GM04504 (cell line): ENCODE measurements at regions not wholly inside any gene's neighbourhood (a gene's known extent, or its start where the extent isn't known, plus 50 kb on each side); places are given as distances from the start of the nearest gene placed in this dataset.
"Not testable (repeated sequence)": the region's sequence is repeated elsewhere in the genome, so short reads cannot be mapped to it uniquely, and the experiment has no call there.

ENCODE experiments used
- DNase-seq: peaks from one replicate; pipeline ENCODE4 v3.0.0-alpha.2; 2012; ENCODE audit warnings: low read depth

DNA sequence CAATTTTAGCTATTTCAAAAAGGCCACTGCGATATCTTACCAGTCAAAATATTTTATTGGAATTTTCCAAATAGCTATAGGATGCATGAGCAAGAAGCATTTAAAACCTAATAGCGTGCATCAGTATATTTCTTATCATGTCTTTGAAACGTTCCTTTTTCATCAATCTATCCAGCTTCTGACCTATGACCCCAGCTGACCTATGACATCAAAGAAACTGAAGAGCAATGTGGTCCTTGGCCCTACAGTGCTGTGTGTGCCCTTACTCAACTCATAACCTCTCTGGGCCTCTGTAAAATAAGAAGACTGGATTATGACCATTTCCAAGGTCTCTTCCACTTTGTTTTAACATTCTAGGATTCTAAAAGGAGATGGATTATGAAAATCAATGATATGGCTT, 118.2 kb downstream of the ZNF22 start:
- no peak for DNase-seq

DNA sequence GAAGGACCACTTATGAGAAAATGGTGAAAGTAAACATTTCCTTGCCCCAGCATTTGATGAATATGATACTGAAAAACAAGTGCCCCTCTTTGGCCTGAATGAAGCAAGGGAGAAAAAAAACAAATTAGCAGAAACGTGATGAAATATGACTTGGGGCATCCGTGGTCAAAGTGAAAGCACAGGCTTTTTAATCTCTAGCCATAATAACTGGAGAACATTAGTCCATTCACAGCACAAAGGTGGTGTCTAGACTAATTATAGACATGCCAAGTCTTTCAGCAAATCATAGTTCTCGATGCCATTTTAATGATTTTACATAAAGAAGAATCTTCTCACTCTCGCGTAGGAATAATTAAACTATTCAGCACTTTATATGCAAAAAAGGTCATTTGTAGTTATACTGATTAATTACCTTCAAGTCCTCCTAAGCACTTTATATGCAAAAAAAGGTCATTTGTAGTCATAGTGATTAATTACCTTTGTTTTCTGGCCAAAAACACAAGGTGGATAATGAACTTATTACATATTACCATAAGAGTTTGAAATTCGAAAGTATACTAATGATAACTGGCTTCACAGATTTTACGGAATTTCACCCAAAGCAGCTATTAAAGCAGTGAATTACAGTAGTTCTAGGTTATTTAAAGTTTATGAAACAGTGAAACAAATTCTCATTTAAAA, 121.6 kb downstream of the ZNF22 start:
- DNase-seq = not testable (repeated sequence)

DNA sequence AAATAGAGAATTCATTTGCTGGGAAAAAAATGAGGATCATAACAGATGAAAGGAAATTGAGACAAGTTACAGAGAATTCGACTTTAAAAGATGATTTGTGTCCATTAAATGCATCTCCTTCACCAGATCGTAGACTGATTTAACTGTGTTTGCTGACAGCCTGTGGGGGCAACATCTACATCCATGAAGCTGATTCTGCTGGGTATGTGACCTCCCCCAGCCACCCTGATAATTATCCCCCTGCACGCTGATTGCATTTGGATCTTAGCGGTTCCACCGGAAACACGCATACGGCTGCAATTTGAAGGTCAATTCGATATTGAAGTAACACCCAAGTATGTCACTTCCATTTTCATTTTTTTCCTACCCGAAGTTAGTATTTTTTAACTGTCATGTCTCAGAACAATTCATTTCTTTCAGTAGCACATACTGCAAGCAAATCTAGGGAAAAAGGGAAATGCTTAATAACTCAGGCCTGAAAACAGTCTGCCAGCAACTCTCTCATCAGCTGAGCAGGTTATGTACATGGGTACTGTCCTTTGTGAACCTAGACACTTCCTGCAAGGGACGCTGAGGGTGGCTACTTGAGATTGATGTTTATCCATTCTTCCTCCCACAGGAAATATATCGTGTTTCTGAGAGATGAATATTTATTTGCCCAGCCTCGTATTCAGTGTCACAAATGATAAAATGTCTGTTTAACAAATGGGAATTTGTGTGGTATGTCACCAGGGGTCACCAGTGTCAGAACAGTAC, 134.9 kb downstream of the ZNF22 start:
- DNase-seq = no peak

DNA sequence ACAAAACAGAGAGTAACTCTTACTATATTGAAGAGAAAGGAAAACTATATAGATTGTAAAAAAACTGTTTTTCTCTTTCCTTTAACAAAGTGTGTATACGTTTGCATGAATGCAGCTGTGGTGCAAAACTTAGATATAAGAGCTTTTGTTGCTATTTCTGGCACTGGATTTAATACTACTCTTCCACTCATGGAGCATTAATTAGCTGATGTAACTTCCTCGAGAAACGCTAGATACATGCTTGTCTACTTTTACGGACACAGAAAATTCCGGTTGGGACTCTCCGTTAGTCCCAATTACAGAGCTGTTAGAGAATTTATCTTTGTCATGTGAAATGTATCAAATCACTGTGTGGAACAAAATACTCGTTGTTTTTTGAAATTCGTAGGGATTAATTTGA, 135.5 kb downstream of the ZNF22 start:
- no peak for DNase-seq

DNA sequence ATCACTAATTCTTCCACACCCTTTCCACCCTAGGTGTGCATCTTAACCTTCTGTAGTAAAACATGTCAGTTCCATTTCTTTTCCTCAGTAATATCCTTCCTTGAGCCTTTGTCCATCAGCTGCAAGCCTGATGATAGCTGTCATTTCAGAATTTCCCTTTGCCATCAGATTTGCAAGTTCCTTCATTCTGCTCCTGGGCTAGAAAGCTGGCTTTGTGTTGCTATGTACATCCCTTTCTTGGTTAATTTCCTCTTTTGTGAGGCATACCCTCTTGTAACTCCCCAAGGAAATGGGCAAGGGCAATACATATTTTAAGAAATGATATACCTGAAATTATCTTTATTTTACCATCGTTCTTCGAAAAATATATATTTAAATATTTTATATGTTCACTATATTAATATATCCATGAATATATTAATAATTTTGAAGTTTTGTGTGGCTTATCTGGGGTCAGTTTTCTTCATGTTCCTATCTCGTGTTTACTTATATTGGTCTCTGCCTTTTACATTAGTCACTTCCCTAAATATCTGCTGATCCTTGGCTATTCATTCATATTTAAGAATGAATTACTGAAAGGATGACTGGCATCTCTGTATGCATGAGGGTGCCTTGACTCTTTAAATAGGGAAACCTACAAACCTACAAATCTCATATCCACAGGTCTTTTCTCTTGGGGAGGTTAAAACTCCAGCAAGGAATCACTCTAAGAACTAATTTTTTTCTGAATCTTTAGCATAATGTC, 143.8 kb downstream of the ZNF22 start:
- DNase-seq = no peak

DNA sequence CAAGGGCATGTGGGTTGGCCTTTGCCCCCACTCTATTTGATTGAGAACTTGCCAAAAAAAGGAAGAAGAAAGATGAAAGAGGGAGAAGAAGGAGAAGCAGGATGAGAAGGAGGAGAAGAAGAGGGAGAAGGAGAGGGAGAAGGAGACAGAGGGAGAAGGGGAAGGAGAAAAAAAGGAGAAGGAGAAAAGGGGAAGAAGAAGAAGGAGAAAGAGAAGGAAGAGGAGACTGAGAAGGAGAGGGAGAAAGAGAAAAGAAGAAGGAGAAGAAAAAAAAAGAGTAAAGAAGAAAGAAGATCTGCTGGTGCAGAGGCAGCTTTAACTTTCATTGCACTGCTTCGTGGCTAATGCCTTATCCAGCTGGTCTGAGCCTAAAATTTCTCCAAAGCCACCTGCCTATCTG, 144.4 kb downstream of the ZNF22 start:
- DNase-seq = not testable (repeated sequence)

DNA sequence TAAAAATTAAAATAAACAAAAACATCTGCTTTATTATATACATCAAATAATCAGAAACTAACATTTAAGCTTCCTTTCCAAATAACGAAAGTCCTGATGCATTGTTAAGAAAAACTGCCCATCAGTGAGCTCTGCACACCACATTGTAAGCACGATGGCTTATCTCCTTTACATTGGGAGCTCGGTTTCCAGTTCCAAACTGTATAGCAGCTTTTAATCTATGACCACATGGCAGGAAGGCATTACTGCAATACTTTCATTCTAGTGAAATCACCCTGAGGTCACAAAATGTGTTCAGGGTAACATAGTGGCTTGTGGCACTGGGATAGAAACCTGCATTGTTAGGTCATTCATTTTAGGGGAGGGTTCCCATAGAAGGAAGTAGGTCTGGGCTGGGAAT, 146.3 kb downstream of the ZNF22 start:
- no peak for DNase-seq

DNA sequence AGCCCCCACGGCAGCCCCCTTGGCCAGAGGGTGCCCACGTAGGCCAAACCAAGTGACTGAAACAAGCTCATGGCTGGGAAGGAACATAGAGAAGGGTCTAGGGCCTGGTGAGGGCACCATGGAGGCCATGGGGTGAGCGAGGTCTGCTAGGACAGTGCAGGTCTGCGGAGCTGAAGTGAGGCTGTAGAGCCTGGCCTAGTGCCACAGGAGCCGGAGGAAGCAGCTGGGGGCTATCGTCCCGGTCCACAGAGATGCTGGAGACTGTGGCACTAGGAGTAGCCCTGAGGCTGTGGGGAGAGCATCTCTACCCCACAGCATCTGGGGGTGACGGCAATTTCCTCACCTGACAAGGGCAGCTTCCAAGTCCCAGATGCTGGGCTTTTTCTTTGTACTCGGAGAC, 150.3 kb downstream of the ZNF22 start:
- DNase-seq = no peak

DNA sequence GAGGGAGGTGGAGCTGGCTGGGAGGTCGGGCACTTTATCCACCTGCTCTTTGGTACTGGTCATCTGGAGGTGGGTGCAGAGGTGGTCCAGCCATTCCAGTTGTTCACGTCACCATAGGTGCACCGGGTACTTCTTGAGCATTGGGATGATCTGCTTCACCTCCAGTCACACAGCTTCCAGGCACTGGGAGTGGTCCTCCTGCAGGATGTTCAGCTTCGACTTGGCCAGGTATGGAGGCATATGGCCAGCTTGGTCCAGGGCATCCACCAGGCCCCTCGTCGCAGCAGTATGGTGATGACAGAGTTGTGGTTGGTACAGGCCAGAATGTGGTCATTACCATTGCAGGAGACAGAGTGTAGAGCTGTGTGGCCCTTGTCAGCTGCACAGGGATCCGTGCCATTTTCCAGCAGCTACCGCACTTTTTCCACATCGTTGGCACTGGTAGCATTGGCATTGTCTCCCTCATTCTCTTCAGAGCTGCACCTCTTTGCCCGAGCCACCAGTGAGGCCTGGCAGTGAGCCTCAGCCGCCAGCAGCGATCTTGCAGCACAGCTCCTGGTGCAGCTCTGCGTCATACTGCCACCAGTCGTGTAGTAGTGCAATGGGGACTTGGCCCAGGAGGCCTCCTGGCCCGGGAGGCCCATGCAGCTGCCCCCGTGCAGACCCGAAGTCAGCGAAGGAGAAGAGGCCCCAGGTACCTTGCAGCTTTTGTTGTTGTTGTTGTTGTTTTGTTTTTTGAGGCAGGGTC, 150.9 kb downstream of the ZNF22 start:
- no peak for DNase-seq

DNA sequence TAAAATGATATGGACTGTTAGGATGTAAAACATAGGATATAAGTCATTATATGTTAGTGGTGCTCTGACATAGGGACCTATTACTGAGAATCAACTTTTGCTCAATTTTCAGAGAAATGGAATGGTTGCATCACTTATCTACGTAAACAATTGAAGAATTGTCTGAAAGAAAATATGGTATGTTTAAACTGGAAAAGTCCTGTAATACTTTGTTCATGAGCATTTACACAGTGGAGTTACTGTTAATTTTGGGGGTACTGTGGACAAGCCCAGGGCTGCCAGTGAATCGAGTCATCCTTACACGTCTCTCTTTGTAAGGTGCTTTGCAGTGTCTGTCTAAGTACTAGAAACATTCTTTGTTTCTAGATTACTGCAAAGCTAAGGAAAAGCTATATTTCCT, 152.0 kb downstream of the ZNF22 start:
- DNase-seq = no peak

DNA sequence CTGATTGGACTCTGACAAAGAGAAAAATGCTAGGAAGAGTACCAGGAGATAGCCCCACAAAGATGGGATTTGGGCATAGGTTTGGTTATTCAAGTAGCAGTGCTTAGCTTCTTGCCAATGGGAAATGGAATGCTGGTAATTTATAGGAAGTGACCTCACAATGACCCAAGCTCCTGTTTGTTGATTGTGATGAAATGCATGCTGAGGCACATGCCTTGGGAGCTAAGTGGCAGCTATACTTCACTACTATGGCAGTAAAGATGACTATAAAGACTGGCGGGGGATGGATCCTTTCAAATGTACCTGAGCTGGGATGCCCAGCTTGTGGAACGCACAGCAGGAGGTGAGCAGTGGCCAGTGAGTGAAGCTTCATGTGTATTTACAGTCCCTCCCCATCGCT, 153.8 kb downstream of the ZNF22 start:
- no peak for DNase-seq

DNA sequence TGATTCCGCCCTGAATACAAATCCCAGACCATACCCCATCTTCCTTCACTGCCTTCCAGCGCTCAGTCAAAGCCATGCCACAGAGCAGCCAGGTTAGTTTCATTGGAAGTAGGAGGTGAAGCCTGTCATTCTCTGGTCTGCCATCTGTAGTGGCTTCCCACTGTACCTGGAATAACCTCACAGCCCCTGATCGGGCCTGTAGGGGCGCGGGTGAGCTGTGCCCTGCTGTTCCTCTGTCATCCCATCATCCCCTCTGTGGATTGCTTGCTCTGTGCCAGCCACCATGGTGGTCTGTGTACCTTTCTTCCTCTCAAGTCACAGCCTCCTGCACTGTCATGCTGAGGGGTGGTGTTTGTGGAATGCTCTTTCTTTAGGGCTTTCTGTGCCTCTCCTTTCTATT, 155.1 kb downstream of the ZNF22 start:
- DNase-seq = no peak

DNA sequence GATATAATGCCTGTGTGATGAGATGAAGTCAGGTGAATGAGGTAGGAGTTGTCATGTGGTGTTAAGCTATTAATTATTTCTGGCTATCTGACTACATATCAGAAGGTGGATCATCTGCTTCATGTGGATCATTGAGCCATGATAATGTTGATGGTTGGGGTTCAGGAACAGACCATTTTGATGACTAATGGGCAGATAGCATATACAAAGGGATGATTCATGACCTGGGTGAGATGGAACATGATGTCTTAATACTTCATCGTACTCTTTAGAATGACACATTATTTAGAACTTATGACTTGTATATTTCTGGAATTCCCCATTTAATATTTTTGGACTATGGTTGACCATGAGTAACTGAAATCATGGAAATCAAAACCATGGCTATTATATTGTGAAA, 155.1 kb downstream of the OR13A1 start:
- no peak for DNase-seq

DNA sequence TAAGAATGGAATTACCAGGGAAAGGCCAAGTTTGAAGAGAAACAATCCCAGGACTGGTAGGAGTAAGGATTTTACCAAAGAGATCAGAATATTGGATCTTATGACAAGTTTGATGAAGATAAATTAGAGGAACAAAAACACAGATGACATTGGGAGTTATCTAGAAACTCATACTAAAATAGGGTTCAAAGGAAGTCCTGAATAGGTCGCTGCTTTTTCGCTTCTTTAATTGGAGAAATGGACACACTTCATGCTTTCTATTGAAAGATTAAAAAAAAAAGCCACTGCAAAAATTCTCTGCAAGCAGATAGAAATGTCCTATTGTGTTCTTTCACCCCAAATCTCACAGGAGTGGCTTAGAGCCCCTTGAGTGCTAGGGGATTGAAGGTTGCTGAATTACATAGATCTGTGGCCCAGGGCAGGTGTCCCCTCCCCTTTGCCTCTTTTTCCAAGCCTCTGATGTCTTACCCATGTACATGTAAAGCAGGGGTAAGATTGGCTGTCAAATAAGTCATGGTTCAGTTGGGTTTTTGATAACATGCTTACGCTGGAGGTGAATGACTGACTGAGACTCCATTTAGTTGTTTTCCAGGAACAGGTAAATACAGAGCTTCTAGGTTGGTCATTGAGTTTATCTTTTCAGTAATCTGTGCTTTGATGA, 152.0 kb downstream of the OR13A1 start:
- DNase-seq = no peak

DNA sequence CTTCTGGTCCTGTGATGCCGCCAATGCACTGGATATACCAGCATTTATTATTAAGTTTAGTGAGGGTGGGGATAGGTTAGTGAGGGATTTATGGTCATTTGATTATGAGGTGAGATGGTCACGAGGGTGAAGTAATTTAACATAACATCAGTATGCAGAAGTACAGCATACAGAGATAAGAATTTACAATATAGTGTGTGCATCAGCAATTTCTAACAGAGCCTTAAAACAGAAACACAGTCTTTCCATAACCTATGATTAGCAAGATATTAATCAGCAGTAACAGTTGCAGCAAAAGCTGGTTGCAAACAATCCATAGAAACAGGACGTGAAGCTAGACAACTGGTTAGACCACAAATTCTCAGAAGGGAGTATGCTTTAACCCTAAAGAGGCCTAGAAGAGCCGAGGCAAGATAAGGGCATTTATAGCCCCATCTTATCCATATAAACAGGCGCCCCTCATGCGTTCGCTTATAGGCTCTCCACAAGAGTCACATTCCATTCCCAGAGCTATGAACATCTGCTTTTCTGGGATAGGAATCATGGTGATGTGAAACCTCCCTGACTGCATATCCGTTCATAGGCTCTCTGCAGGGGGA, 139.8 kb downstream of the OR13A1 start:
- not testable (repeated sequence) for DNase-seq

DNA sequence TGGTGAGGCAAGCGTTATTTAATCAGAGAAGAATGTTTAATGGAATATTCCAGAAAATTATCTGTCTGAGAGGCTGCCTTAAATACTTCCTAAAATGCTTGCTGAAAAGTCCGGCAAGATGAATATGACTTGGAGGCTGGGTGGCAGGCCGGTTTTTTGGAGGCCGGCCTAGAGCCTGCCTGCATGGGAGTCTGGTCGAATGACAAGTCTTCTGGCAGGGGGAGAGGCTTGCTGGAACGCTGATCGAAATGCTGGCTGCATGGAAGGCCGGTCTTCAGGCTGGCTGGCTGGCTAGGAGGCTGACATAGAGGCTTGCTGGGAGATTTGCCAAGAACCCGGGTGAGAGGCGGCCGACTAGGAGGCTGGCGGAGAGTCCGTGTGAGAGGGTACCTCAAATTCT, 135.7 kb downstream of the OR13A1 start:
- DNase-seq = no peak

DNA sequence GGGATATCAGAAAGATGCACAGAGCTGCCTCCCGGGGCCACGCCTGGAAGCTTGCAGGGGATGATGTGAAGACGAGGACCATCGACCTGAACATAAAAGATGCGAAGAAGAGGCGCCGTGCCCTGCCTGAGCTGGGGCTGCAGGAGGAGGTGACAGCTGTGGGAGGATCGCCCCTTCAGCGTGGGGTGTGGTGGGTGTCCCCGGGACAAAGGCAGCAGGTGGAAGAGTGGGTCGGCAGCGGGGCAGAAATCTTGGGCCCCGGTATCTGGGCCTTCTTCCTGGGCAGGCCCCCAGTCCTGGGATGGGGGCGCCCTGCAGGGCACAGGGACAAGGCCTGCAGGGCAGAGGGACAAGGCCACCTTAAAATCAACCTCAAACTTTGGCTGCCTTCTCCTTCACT, 134.9 kb downstream of the OR13A1 start:
- no peak for DNase-seq

DNA sequence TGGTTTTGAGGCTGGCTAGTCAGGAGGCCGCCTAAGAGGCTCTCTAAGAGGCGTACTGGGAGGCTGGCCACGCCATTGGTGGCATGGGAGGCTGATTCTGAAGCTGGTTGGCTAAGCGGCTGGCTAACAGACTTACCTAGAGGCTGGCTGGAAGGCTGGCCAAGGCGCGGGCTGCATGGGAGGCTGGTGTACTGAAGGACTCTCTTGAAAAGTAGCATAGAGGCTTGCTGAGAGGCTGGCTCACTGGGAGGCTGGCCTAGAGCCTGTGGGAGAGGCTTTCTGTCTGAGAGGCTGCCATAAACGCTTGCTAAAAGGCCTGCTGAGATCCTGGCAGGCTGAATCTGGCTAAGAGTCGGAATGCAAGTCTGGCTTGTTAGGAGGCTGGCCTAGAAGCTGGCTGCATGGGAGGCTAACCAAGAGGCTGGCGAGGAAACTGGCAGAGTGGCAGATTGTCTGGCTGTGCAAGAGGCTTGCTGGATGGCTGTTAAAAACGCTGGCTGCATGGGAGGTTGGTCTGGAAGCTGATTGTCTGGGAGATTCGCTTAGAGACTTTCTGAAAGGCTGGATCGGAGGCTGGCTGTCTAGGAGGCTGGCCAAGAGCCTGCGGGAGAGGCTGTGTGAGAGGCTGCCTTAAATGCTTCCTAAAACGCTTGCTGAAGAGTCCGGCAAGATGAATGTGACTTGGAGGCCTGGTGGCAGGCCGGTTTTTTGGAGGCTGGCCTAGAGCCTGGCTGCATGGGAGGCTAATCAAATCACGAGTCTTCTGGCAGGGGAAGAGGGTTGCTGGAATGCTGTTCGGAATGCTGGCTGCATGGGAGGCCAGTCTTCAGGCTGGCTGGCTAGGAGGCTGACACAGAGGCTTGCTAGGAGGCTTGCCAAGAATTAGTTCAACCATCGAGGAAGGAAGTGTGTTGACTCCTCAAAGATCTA, 134.2 kb downstream of the OR13A1 start:
- DNase-seq = peak; percentile 1

DNA sequence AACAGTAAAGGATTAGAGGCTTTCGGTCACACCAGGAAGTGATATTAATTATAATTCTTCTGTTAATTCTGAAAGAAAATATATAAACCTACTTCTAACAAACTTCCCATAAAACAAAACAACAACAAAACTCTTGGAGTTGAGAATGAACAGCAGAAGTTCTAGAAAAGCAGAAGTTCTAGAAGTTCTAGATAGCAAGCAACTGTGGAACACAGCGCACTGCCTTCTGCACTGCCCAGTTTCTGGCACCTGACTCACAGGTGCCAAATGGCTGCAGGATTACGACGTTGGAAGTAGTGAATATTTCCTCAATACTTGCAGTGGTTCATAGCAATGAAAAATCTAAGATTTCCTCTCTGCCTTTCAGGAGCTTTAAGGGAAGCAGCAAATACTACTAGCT, 132.2 kb downstream of the OR13A1 start:
- DNase-seq = no peak

DNA sequence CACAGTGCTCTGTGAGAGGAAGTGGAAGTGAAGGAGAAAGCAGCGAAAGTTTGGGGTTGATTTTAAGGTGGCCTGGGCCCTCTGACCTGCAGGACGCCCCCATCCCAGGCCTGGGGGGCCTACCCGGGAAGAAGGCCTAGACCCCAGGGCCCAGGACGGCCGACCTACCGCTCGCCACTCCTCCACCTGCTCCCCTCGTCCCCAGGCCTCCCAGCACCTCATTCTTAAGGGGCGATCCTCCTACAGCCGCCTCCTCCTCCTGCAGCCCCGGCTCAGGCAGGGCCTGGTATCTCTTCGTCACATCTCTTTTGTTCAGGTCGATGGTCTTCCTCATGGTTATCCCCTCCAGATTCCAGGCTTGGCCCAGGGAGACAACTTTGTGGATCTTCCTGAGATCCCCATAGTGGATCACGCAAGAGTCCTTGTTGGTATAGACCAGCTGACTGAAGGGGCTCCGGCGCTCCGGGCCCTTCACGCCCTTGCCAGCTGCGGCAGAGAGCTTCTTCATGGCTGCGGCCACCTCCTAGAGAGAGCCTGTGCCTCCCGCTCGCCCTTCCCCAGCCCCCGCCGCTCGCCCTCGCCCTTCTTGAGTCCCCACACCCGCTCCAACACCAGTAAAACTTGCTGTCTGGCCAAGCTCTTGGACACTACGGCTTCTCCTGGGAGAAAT, 117.5 kb downstream of the OR13A1 start:
- DNase-seq = no peak
